GM23338 (cell line): ENCODE measurements at regions not wholly inside any gene's neighbourhood (a gene's known extent, or its start where the extent isn't known, plus 50 kb on each side); places are given as distances from the start of the nearest gene placed in this dataset.

Source experiments
- ATAC-seq: fragments of 200-7000 bp; cut with Tn5 transposase; 3 replicates; pipeline ENCODE4 v1.9.1; 2020
- DNase-seq: peaks from one replicate; pipeline ENCODE4 v3.0.0-alpha.2; 2015; ENCODE audit warnings: low spot score
- H2AFZ ChIP-seq: fragments of 200-600 bp; sonication (generic); 2 replicates; pipeline ENCODE4 v1.8.0; 2016; ENCODE audit warnings: antibody characterized with exemption, mild to moderate bottlenecking, moderate library complexity
- H3F3A ChIP-seq: fragments of 200-600 bp; sonication (generic); replicated peaks from 2 replicates; pipeline ENCODE4 v1.8.0; 2017; ENCODE audit warnings: antibody characterized with exemption, mixed run types, low read depth
- H3K27ac ChIP-seq: fragments of 200-600 bp; sonication (generic); 2 replicates; pipeline ENCODE4 v1.6.1; 2016; ENCODE audit warnings: low read depth
- H3K27me3 ChIP-seq: fragments of 200-600 bp; sonication (generic); 2 replicates; pipeline ENCODE4 v1.8.0; 2016; ENCODE audit warnings: mild to moderate bottlenecking, mixed run types, moderate library complexity; ENCODE audit not compliant: insufficient read depth
- H3K36me3 ChIP-seq: fragments of 200-600 bp; sonication (generic); 2 replicates; pipeline ENCODE4 v1.8.0; 2016; ENCODE audit warnings: mild to moderate bottlenecking; ENCODE audit not compliant: insufficient read depth
- H3K4me1 ChIP-seq: fragments of 200-600 bp; sonication (generic); 2 replicates; pipeline ENCODE4 v1.8.0; 2016; ENCODE audit warnings: mild to moderate bottlenecking, moderate library complexity; ENCODE audit not compliant: insufficient read depth
- H3K4me2 ChIP-seq: fragments of 200-600 bp; sonication (generic); 2 replicates; pipeline ENCODE4 v1.7.1; 2017; ENCODE audit warnings: mixed run types
- H3K4me3 ChIP-seq: fragments of 200-600 bp; sonication (generic); 2 replicates; pipeline ENCODE4 v1.6.1; 2016; ENCODE audit warnings: mixed run types
- H3K79me2 ChIP-seq: fragments of 200-600 bp; sonication (generic); replicated peaks from 2 replicates; pipeline ENCODE4 v1.8.0; 2017; ENCODE audit warnings: mild to moderate bottlenecking; ENCODE audit not compliant: insufficient read depth
- H3K9me2 ChIP-seq: fragments of 200-600 bp; sonication (generic); 2 replicates; pipeline ENCODE4 v1.8.0; 2017; ENCODE audit not compliant: insufficient read depth
- H4K20me1 ChIP-seq: fragments of 200-600 bp; sonication (generic); replicated peaks from 2 replicates; pipeline ENCODE4 v1.8.0; 2017; ENCODE audit warnings: mild to moderate bottlenecking; ENCODE audit not compliant: insufficient read depth
- H3K27ac Mint-ChIP-seq: 2 replicates; pipeline ENCODE4 v1.8.0; 2020; ENCODE audit warnings: inconsistent platforms, mild to moderate bottlenecking, moderate library complexity, mixed read lengths
- H3K27me3 Mint-ChIP-seq: 3 replicates; pipeline ENCODE4 v1.8.0; 2022; ENCODE audit warnings: low read depth, mild to moderate bottlenecking, moderate library complexity, mixed read lengths, inconsistent platforms; ENCODE audit not compliant: insufficient read depth, poor library complexity
- H3K36me3 Mint-ChIP-seq: 3 replicates; pipeline ENCODE4 v1.8.0; 2021; ENCODE audit warnings: low read depth, mild to moderate bottlenecking, inconsistent platforms, moderate library complexity, mixed read lengths
- H3K4me1 Mint-ChIP-seq: 3 replicates; pipeline ENCODE4 v1.8.0; 2020; ENCODE audit warnings: mild to moderate bottlenecking, inconsistent platforms, mixed read lengths
- H3K4me3 Mint-ChIP-seq: 3 replicates; pipeline ENCODE4 v1.8.0; 2021; ENCODE audit warnings: moderate library complexity, mild to moderate bottlenecking, inconsistent platforms, mixed read lengths
- H3K9me3 Mint-ChIP-seq: 3 replicates; pipeline ENCODE4 v1.8.0; 2020; ENCODE audit warnings: moderate library complexity, mild to moderate bottlenecking, inconsistent platforms, mixed read lengths
- NANOG ChIP-seq: IDR thresholded peaks from 2 replicates; pipeline ENCODE4 v1.6.1; 2016; ENCODE audit warnings: antibody characterized with exemption, borderline replicate concordance
- POLR2AphosphoS5 ChIP-seq: IDR thresholded peaks from 2 replicates; pipeline ENCODE4 v1.6.1; 2016; ENCODE audit warnings: antibody characterized with exemption, low read depth
- REST ChIP-seq: IDR thresholded peaks from one replicate; pipeline ENCODE4 v1.6.1; 2018; ENCODE audit warnings: antibody characterized with exemption; ENCODE audit not compliant: unreplicated experiment
- ZNF114 ChIP-seq: fragments of 250-450 bp; sonication (Bioruptor Pico); IDR thresholded peaks from 2 replicates; pipeline ENCODE4 v1.5.0; 2020; ENCODE audit warnings: mild to moderate bottlenecking, moderate library complexity
- TF ChIP-seq, protein P1 (sequence below): fragments of 250-450 bp; sonication (Bioruptor Pico); IDR thresholded peaks from 2 replicates; pipeline ENCODE4 v1.5.0; 2020; ENCODE audit warnings: mild to moderate bottlenecking, moderate library complexity
- TF ChIP-seq, protein P2 (sequence below): IDR thresholded peaks from 2 replicates; pipeline ENCODE4 v1.6.1; 2016; ENCODE audit warnings: antibody characterized with exemption
- TF ChIP-seq, protein P3 (sequence below), 2 experiments: fragments of 200-600 bp in 1 of 2; sonication (generic) in 1 of 2; conservative IDR thresholded peaks; 2 replicates each; pipeline versions ENCODE4 v1.5.1 to v1.6.1; 2016 to 2017; ENCODE audit warnings: antibody characterized with exemption in 2 of 2, low read depth in 2 of 2, mild to moderate bottlenecking in 2 of 2, moderate library complexity in 1 of 2

DNA sequence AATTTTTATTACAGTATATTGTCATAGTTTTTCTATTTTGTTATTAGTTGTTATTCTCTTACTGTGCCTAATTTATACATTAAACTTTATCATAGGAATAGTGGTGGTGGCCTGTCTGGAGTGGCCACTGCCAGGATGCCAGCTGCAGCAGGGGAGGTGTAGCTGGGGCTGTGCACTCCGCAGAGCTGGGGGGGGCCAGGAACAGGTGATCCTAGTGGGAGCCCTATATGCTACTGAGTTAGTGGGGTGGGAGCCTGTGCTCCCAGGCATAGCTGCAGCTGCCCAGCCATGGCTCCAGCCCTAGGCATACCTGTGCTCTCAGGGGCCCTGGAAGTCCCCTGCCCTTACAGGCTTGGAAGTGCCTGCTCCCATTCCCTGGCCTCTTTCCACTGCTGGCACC is 638.1 kb upstream of the KCNMB2 start (continued):
- TF ChIP-seq, protein P1, sequence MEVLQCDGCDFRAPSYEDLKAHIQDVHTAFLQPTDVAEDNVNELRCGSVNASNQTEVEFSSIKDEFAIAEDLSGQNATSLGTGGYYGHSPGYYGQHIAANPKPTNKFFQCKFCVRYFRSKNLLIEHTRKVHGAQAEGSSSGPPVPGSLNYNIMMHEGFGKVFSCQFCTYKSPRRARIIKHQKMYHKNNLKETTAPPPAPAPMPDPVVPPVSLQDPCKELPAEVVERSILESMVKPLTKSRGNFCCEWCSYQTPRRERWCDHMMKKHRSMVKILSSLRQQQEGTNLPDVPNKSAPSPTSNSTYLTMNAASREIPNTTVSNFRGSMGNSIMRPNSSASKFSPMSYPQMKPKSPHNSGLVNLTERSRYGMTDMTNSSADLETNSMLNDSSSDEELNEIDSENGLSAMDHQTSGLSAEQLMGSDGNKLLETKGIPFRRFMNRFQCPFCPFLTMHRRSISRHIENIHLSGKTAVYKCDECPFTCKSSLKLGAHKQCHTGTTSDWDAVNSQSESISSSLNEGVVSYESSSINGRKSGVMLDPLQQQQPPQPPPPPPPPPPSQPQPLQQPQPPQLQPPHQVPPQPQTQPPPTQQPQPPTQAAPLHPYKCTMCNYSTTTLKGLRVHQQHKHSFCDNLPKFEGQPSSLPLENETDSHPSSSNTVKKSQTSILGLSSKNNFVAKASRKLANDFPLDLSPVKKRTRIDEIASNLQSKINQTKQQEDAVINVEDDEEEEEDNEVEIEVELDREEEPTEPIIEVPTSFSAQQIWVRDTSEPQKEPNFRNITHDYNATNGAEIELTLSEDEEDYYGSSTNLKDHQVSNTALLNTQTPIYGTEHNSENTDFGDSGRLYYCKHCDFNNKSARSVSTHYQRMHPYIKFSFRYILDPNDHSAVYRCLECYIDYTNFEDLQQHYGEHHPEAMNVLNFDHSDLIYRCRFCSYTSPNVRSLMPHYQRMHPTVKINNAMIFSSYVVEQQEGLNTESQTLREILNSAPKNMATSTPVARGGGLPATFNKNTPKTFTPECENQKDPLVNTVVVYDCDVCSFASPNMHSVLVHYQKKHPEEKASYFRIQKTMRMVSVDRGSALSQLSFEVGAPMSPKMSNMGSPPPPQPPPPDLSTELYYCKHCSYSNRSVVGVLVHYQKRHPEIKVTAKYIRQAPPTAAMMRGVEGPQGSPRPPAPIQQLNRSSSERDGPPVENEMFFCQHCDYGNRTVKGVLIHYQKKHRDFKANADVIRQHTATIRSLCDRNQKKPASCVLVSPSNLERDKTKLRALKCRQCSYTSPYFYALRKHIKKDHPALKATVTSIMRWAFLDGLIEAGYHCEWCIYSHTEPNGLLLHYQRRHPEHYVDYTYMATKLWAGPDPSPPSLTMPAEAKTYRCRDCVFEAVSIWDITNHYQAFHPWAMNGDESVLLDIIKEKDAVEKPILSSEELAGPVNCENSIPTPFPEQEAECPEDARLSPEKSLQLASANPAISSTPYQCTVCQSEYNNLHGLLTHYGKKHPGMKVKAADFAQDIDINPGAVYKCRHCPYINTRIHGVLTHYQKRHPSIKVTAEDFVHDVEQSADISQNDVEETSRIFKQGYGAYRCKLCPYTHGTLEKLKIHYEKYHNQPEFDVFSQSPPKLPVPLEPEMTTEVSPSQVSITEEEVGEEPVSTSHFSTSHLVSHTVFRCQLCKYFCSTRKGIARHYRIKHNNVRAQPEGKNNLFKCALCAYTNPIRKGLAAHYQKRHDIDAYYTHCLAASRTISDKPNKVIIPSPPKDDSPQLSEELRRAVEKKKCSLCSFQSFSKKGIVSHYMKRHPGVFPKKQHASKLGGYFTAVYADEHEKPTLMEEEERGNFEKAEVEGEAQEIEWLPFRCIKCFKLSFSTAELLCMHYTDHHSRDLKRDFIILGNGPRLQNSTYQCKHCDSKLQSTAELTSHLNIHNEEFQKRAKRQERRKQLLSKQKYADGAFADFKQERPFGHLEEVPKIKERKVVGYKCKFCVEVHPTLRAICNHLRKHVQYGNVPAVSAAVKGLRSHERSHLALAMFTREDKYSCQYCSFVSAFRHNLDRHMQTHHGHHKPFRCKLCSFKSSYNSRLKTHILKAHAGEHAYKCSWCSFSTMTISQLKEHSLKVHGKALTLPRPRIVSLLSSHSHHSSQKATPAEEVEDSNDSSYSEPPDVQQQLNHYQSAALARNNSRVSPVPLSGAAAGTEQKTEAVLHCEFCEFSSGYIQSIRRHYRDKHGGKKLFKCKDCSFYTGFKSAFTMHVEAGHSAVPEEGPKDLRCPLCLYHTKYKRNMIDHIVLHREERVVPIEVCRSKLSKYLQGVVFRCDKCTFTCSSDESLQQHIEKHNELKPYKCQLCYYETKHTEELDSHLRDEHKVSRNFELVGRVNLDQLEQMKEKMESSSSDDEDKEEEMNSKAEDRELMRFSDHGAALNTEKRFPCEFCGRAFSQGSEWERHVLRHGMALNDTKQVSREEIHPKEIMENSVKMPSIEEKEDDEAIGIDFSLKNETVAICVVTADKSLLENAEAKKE (CRISPR knock-in tag) = no peak
- TF ChIP-seq, protein P2, sequence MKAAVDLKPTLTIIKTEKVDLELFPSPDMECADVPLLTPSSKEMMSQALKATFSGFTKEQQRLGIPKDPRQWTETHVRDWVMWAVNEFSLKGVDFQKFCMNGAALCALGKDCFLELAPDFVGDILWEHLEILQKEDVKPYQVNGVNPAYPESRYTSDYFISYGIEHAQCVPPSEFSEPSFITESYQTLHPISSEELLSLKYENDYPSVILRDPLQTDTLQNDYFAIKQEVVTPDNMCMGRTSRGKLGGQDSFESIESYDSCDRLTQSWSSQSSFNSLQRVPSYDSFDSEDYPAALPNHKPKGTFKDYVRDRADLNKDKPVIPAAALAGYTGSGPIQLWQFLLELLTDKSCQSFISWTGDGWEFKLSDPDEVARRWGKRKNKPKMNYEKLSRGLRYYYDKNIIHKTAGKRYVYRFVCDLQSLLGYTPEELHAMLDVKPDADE = no peak
- TF ChIP-seq ZNF114 (CRISPR knock-in tag) = no peak
- no peak for TF ChIP-seq POLR2AphosphoS5

GRCh38 chr3:177899275-177900067 is 636.8 kb upstream of the KCNMB2 start:
- Mint-ChIP-seq H3K36me3 (peaks cover 16% of the 10 kb centered on the region), H3K27ac (no peak overlapping the region), H3K4me3 (no peak overlapping the region), H3K9me3 (peaks cover 32% of the 10 kb centered on the region), H3K27me3 (no peaks in the 10 kb centered on the region), H3K4me1 (peaks cover 3% of the 10 kb centered on the region; the same call in 2 of the 3 replicates)
- H4K20me1 ChIP-seq = no peaks in the 10 kb centered on the region
- no peaks in the 10 kb centered on the region for H3K79me2 ChIP-seq
- ATAC-seq = no peak
- H2AFZ ChIP-seq = no peak overlapping the region
- H3K4me1 ChIP-seq = no peaks in the 10 kb centered on the region
- H3K27ac ChIP-seq = no peak overlapping the region
- H3F3A ChIP-seq = no peaks in the 10 kb centered on the region
- TF ChIP-seq POLR2AphosphoS5 (no peak), REST (no peak), NANOG (no peak)
- TF ChIP-seq, protein P3, sequence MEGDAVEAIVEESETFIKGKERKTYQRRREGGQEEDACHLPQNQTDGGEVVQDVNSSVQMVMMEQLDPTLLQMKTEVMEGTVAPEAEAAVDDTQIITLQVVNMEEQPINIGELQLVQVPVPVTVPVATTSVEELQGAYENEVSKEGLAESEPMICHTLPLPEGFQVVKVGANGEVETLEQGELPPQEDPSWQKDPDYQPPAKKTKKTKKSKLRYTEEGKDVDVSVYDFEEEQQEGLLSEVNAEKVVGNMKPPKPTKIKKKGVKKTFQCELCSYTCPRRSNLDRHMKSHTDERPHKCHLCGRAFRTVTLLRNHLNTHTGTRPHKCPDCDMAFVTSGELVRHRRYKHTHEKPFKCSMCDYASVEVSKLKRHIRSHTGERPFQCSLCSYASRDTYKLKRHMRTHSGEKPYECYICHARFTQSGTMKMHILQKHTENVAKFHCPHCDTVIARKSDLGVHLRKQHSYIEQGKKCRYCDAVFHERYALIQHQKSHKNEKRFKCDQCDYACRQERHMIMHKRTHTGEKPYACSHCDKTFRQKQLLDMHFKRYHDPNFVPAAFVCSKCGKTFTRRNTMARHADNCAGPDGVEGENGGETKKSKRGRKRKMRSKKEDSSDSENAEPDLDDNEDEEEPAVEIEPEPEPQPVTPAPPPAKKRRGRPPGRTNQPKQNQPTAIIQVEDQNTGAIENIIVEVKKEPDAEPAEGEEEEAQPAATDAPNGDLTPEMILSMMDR (conservative IDR thresholded peaks at IDR 0.05; ENCODE audit: low read depth in 2 of 2) = peak; percentile 11 to 37; a peak in 3 of 4 replicates
- DNase-seq = no peak
- H3K27me3 ChIP-seq = no peaks in the 10 kb centered on the region
- no peaks in the 10 kb centered on the region for H3K9me2 ChIP-seq
- no peak overlapping the region for H3K4me3 ChIP-seq
- H3K36me3 ChIP-seq = no peaks in the 10 kb centered on the region; the same call in 1 of the 2 replicates
- H3K4me2 ChIP-seq = no peak overlapping the region
